ENCODE measurements at regions not wholly inside any gene's neighbourhood (a gene's known extent, or its start where the extent isn't known, plus 50 kb on each side); places are given as distances from the start of the nearest gene placed in this dataset.

DNA sequence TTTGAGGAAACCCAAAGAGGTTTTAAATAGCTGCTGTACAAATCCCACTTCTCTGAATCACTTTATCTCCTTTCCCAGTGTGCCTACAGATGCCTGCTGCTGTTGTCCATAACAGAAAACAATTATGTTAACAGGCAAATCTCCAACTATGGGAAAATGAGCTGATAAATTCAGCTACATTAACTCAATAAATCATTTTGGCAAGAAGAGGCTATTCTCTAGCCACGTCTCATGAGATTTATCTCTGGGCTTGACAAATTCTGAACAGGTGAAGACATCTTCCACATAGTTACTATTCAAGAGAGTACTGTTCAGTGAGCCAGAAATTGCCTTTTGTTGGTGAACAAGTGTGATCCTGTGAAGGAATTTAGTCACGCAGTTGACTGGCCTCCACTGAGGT lies 327.1 kb upstream of the FMN2 start:
- intact Hi-C loops (cut with micrococcal nuclease) (no loop called here), dilution Hi-C loops (cut with HindIII; ENCODE audit: low sequenced_read_pairs, unreplicated experiment) (no loop called here), in situ Hi-C loops (cut with MboI; ENCODE audit: low sequenced_read_pairs) (no loop called here)
- DNase-seq, result no peak
- H3K36me3 ChIP-seq (ENCODE audit: control insufficient read depth, insufficient read depth, low read length), result no peaks in the 10 kb centered on the region
- no peak overlapping the region for H4K5ac ChIP-seq (ENCODE audit: low read depth, low read length)
- ATAC-seq (ENCODE audit: low read depth), result no peak
- H2AK9ac ChIP-seq (replicated peaks; ENCODE audit: low read depth, low read length, poor library complexity), result no peak overlapping the region
- no peaks in the 10 kb centered on the region for H3K79me1 ChIP-seq (ENCODE audit: low read depth in 1 of 2, low read length in 2 of 2)
- H2BK5ac ChIP-seq (ENCODE audit: low read depth, low read length, poor library complexity, severe bottlenecking), result no peak overlapping the region
- H4K8ac ChIP-seq (ENCODE audit: low read depth in 2 of 2, low read length in 2 of 2), result no peak overlapping the region
- no peak overlapping the region for H2BK15ac ChIP-seq (ENCODE audit: low read depth, low read length)
- ChIA-PET CTCF (no interaction called here), POLR2A (ENCODE audit: unreplicated experiment) (no interaction called here)
- no peak overlapping the region for H2AFZ ChIP-seq (replicated peaks; ENCODE audit: low read length, poor library complexity)
- no peak overlapping the region for H3K18ac ChIP-seq (ENCODE audit: low read depth, low read length)
- no peak overlapping the region for H4K91ac ChIP-seq (ENCODE audit: insufficient read depth, low read depth, low read length)
- H3K9me1 ChIP-seq (ENCODE audit: insufficient read depth, low read length), result no peaks in the 10 kb centered on the region
- TF ChIP-seq MXI1 (IDR thresholded peaks at IDR 0.05; ENCODE audit: borderline replicate concordance, low read depth, low read length) (no peak), USF2 (IDR thresholded peaks at IDR 0.05; ENCODE audit: low read depth, low read length) (no peak), FOS (IDR thresholded peaks at IDR 0.05; ENCODE audit: low read depth, low read length) (no peak), BHLHE40 (IDR thresholded peaks at IDR 0.05; ENCODE audit: low read depth, low read length) (no peak), POLR2A (IDR thresholded peaks at IDR 0.05; ENCODE audit: low read depth, low read length) (no peak), CHD1 (IDR thresholded peaks at IDR 0.05; ENCODE audit: low read depth, low read length) (no peak), RAD21 (IDR thresholded peaks at IDR 0.05; ENCODE audit: low read length) (no peak), NFE2L2 (IDR thresholded peaks at IDR 0.05; ENCODE audit: low read depth, low read length) (no peak), SMC3 (IDR thresholded peaks at IDR 0.05; ENCODE audit: low read depth, low read length) (no peak), RFX5 (IDR thresholded peaks at IDR 0.05; ENCODE audit: low read depth, low read length) (no peak), ELK1 (IDR thresholded peaks at IDR 0.05; ENCODE audit: borderline replicate concordance, low read depth, low read length) (no peak)
- H3K27ac ChIP-seq (ENCODE audit: insufficient read depth, low read length), result no peak overlapping the region
- H2BK120ac ChIP-seq (ENCODE audit: low read depth, low read length), result no peak overlapping the region
- no peaks in the 10 kb centered on the region for H4K20me1 ChIP-seq (ENCODE audit: insufficient read depth, low read length)
- H2BK20ac ChIP-seq (ENCODE audit: low read depth, low read length), result no peak overlapping the region
- 0 out of 2 replicates have a peak, but pooled peaks cover 4% of the 10 kb centered on the region for H3K9me3 ChIP-seq (ENCODE audit: control insufficient read depth, insufficient read depth, low read length)
- H3K4me3 ChIP-seq (ENCODE audit: insufficient read depth, low read depth, low read length), result no peak overlapping the region
- H3K56ac ChIP-seq (ENCODE audit: extremely low read depth, insufficient read depth, low read length), result no peak overlapping the region
- no peaks in the 10 kb centered on the region for H3K4me1 ChIP-seq (ENCODE audit: control insufficient read depth, insufficient read depth, low read length)
- no peak overlapping the region for H3K23ac ChIP-seq (ENCODE audit: low read depth, low read length)
- H3K9ac ChIP-seq (ENCODE audit: low read depth, low read length), result no peak overlapping the region
- WGBS, 2 experiments (ENCODE audit: extremely low coverage in 2 of 2, insufficient read length in 1 of 2), result no CpG with 5 or more reads among the region's 2 CpGs
- H2AK5ac ChIP-seq (ENCODE audit: low read depth, low read length), result no peak overlapping the region
- H3K27me3 ChIP-seq (ENCODE audit: control insufficient read depth, insufficient read depth, low read length), result no peaks in the 10 kb centered on the region
- H3K14ac ChIP-seq (replicated peaks; ENCODE audit: low read depth, low read length), result no peak overlapping the region
- H3K4me2 ChIP-seq (ENCODE audit: low read depth, low read length), result no peak overlapping the region
- no peak overlapping the region for H3K4ac ChIP-seq (ENCODE audit: low read depth, low read length)
- BruUV-seq (replicated peaks), result no TSS peak

All from IMR-90 (cell line).